Stimulated activated memory B cell treated with anti-CD40 and anti-IgM and Interleukin-4, amounts not matched to agents 10 μg/mL and 1 μg/mL and 100 μg/mL, for 72 hours (primary cell): ENCODE measurements at regions not wholly inside any gene's neighbourhood (a gene's known extent, or its start where the extent isn't known, plus 50 kb on each side); places are given as distances from the start of the nearest gene placed in this dataset.

Source experiments
- ATAC-seq: fragments of 150-1000 bp; cut with Tn5 transposase; 2 replicates; pipeline ENCODE4 v1.10.0; 2021
- H3K27ac Mint-ChIP-seq: one replicate; pipeline ENCODE4 v1.8.0; 2022; ENCODE audit warnings: mild to moderate bottlenecking, mixed read lengths
- H3K27me3 Mint-ChIP-seq: one replicate; pipeline ENCODE4 v1.8.0; 2022; ENCODE audit warnings: mixed read lengths
- H3K36me3 Mint-ChIP-seq: one replicate; pipeline ENCODE4 v1.8.0; 2022; ENCODE audit warnings: mixed read lengths
- H3K4me1 Mint-ChIP-seq: one replicate; pipeline ENCODE4 v1.8.0; 2022; ENCODE audit warnings: mixed read lengths
- H3K4me3 Mint-ChIP-seq: one replicate; pipeline ENCODE4 v1.8.0; 2022; ENCODE audit warnings: mild to moderate bottlenecking, moderate library complexity, mixed read lengths
- H3K9me3 Mint-ChIP-seq: one replicate; pipeline ENCODE4 v1.8.0; 2022; ENCODE audit warnings: mixed read lengths

DNA sequence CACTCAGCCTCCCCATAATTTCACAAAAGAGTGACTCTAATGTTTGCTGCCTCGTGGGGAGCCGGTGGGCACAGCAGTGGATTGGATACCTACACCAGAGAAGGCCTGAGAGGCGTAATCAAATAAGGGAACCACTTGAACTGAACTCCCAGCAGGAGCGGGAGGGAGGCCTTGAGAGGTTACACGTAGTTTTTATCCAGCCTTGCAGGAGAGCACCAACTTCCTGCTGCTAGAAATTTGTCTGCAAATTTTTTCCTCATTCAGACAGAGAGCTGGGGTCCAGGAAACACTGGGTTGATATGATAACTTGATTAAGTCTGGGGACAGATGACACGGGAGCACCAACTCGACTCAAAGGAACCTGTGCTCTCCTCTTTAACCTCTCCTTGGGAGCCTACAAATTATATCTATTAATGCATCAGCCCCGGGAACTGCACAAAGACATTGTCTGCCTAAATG, 69.8 kb downstream of the HES1 start:
- no peaks in the 10 kb centered on the region for H3K36me3 Mint-ChIP-seq
- H3K4me1 Mint-ChIP-seq, result peaks cover 14% of the 10 kb centered on the region
- H3K27ac Mint-ChIP-seq, result no peak overlapping the region
- peaks cover 39% of the 10 kb centered on the region for H3K27me3 Mint-ChIP-seq
- ATAC-seq, result no peak
- H3K9me3 Mint-ChIP-seq, result no peaks in the 10 kb centered on the region
- H3K4me3 Mint-ChIP-seq, result no peak overlapping the region

DNA sequence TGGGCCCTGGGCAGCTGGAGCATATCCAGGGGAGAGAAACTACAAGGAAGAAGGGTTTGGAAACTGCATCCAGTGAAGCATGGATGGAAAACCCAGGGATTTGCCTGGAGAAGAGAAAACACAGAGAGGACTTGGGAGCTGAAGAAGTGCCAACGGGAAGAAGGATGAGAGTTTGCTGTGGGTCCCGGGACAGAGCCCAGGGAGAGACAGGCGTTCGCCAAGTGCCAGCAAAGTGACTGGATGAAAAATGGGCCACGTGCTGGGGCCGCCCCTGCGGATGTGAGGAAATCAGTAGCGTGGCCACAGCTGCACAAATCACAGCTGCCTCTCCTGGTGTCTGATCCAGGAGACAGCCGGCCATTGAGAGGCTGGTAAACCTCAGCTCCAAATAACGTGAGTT, 70.4 kb downstream of the HES1 start:
- no peak for ATAC-seq
- no peaks in the 10 kb centered on the region for H3K9me3 Mint-ChIP-seq
- no peaks in the 10 kb centered on the region for H3K36me3 Mint-ChIP-seq
- peaks cover 14% of the 10 kb centered on the region for H3K4me1 Mint-ChIP-seq
- peaks cover 45% of the 10 kb centered on the region for H3K27me3 Mint-ChIP-seq
- H3K4me3 Mint-ChIP-seq, result no peak overlapping the region
- H3K27ac Mint-ChIP-seq, result no peak overlapping the region

DNA sequence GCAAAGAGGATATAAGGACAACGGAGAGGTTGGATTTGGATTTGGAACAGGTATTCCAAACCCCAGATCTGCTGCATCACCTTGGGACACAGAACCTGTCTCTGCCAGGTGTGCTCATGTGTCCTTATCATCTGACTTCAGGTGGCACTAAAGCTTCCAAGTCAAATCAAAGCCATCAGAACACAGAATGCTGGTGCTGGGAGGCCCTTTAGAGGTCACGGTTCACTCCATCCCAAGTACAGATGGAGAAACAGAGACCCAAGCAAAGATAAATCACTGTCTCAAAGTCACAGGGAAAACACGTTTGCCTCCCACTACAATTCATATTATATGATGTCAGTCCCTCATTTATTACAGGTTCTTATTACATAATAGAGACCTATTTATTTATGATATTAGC, 72.8 kb downstream of the HES1 start:
- no peak for ATAC-seq
- Mint-ChIP-seq H3K27me3 (peaks cover 53% of the 10 kb centered on the region), H3K36me3 (no peaks in the 10 kb centered on the region), H3K4me1 (peaks cover 8% of the 10 kb centered on the region), H3K27ac (no peak overlapping the region), H3K4me3 (no peak overlapping the region), H3K9me3 (no peaks in the 10 kb centered on the region)

DNA sequence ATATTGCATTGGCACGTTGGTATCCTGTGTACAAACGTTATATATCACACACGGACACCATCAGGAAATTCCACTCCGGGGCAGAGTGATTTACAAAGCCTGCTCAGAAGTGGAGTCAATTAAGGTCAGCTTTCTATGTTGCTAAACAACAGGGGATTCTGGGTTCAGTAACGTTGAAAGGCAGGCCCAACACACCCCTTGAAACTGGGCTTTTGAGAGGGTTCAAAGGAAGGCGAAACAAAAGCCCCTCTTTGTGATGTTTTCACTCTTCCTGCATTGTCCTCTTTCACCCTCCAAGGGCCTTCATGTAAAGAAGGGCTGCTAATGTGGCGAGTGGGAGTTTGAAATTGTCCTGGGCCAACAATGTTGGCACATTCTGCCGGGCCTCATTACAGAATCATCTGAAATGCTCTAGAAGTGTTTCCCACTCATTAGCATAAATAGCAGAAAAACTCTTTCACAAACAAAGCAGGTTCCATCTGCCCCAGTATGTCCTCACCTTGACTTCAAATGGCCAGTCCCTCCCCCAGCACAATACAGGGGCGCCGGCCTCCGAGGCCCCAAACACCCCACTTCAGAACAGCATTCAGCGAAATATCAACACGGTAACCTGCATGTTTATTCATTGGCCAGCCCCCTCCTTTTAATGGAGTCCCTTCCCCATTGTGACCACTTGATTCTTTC, 76.4 kb downstream of the HES1 start:
- Mint-ChIP-seq H3K4me3 (no peak overlapping the region), H3K9me3 (no peaks in the 10 kb centered on the region), H3K36me3 (no peaks in the 10 kb centered on the region), H3K4me1 (no peaks in the 10 kb centered on the region), H3K27me3 (peaks cover 32% of the 10 kb centered on the region), H3K27ac (no peak overlapping the region)
- ATAC-seq, result no peak

DNA sequence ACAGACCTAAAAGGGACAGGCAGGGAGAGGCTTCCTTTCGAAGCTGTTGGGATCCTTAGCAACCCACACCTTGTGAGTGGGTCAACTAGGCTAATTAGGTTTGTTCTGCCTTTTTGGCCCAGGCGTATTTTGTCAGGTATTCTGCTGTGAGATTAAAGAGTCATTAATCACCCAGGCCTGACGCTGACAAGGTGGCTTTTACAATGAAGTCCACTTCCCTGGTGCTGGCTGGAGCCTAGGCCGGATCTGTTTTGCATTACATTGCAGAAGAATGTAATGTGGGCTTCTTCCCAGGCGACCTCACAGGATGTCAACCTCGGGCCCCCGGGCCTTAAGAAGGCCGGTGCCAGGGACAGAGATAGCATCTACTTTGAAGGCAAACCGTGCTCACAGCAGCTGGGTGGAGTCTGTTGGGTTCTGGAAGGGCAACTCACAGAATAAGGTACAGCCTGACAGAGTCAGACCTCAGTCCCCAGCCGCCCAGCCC, 76.9 kb downstream of the HES1 start:
- Mint-ChIP-seq H3K9me3 (no peaks in the 10 kb centered on the region), H3K27me3 (peaks cover 30% of the 10 kb centered on the region), H3K4me3 (no peak overlapping the region), H3K36me3 (no peaks in the 10 kb centered on the region), H3K27ac (no peak overlapping the region), H3K4me1 (no peaks in the 10 kb centered on the region)
- no peak for ATAC-seq

DNA sequence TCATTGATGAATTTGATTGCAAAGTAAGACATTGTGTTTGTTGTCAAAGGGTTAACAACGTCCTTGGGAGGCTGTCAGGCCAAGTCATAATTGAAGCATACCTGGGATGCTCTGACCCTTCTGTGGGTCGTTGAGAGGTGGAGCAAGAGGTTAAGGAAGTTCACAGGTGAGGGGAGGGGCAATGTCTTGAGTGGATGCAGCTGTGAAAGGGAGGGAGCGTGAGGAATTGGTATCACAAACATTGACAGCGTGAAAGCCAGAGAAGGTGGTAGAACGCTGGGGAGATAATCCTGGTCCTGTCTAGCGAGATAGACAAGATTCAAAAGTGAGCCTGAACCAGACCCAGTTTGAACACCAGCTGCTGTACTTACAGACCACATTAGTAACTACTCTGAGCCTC, 79.4 kb downstream of the HES1 start:
- Mint-ChIP-seq H3K27ac (no peak overlapping the region), H3K4me1 (peaks cover 8% of the 10 kb centered on the region), H3K4me3 (no peak overlapping the region), H3K36me3 (no peaks in the 10 kb centered on the region), H3K9me3 (no peaks in the 10 kb centered on the region), H3K27me3 (peaks cover 40% of the 10 kb centered on the region)
- no peak for ATAC-seq

DNA sequence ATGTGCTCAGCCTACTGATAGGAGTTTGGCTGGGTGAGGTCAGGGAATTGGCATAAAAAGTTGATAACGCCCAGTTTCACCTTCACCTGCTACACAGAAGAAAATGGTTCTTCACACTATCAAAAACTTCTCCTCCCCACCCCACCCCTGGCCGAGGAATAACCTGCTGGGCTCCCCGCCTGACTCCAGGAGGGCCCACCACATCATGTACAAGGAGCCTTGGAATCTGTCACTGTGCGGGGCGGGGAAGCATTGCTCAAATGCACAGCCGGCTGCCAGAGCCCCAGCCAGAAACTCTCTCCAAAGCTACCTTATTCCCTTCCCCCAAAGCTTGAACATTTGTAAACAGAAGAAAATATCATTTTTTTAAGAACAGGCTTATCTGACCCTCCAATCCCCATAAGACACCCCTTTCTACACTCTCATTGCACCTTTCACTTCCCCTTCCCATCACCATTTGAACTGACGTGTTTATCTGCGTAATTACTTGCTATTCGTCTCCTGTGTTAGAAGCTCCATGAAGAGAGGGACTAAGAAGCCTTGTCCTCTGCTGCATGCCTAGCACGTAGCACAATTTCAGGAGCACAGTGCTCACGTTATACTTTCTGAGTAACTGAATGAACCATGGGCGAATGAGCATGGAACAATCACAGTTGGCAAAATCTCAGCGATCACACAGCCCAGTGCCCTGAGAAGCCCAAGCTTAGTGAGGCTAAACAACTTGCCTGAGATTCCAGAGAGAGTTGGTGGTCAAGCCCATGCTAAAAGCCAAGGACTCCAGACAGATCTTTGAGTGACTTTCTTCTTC, 82.9 kb downstream of the HES1 start:
- ATAC-seq, result peak; percentile 60
- no peak overlapping the region for H3K27ac Mint-ChIP-seq
- no peaks in the 10 kb centered on the region for H3K9me3 Mint-ChIP-seq
- no peaks in the 10 kb centered on the region for H3K36me3 Mint-ChIP-seq
- no peak overlapping the region for H3K4me3 Mint-ChIP-seq
- H3K27me3 Mint-ChIP-seq, result peaks cover 36% of the 10 kb centered on the region
- peaks cover 10% of the 10 kb centered on the region for H3K4me1 Mint-ChIP-seq

DNA sequence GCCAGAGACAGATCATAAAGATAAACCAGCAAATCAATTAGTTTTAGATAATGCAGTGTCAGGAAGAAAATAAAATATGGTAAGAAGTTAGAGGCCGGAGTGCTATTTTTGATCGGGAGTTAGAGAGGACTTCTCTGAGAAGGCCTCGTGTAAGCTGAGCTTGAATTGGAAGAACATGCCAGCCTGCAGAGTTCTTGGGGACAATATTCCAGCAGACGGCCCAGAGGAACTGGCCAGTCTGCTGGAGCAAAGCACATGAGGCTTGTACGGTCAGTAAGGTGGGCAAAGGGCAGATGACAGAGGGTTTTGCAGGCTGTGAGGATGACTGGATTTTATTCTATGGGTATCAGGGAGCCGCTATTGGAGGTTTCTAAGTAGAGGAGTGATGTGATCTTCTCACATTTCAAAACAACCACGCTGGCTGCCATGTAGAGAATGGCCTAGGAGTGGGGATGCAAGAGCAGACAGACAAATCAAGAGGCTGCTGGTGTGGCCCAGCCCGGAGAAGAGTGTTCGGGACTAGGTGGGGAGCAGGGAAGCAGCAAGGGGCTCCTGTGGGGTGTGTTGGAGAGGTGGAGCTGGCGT, 84.0 kb downstream of the HES1 start:
- Mint-ChIP-seq H3K9me3 (no peaks in the 10 kb centered on the region), H3K27me3 (peaks cover 47% of the 10 kb centered on the region), H3K27ac (no peak overlapping the region), H3K4me3 (no peak overlapping the region), H3K36me3 (no peaks in the 10 kb centered on the region), H3K4me1 (peaks cover 20% of the 10 kb centered on the region)
- no peak for ATAC-seq

DNA sequence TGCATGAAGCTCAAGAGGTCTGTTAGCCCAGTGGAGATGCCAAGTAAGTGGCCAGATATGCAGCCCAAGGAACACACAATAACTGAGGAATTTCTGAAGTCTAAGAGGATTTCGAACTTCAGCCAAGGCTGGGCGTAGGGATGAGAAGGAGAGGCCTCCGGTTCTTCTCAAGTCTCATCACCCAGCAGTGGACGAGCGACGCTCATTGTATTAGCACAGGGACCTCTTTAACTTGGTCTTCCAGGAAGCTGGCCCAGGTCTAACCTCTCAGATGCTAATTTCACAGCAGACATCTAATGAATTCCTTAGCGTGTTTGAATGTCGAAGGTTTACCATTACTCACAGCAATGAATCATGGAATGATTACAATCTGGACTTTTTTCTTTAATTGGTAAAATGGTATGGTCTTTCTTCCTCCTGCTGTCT, 85.0 kb downstream of the HES1 start:
- Mint-ChIP-seq H3K9me3 (no peaks in the 10 kb centered on the region), H3K36me3 (no peaks in the 10 kb centered on the region), H3K27ac (no peak overlapping the region), H3K27me3 (peaks cover 57% of the 10 kb centered on the region), H3K4me1 (peaks cover 20% of the 10 kb centered on the region), H3K4me3 (no peak overlapping the region)
- ATAC-seq, result no peak

DNA sequence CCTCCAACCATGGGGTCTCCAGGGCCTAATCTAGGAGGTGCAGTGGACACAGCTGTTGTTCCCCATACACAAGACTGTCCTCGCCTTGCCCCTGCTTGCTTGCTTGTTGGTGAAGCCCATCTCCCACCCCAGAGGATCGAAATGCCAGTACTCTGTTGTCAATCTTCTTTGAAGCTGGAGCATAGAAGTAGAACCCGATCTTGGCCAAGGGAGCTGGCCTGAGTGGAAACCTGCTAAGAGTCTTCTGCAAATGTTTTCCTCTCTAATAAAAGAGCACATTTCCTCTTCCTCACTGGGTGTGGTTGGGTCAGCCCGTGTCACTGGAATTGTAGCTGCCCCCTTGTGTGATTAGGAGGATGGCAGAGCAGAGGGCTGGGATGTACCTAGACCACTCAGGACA, 85.4 kb downstream of the HES1 start:
- Mint-ChIP-seq H3K27ac (no peak overlapping the region), H3K4me1 (peaks cover 20% of the 10 kb centered on the region), H3K9me3 (no peaks in the 10 kb centered on the region), H3K27me3 (peaks cover 61% of the 10 kb centered on the region), H3K36me3 (no peaks in the 10 kb centered on the region), H3K4me3 (no peak overlapping the region)
- no peak for ATAC-seq

DNA sequence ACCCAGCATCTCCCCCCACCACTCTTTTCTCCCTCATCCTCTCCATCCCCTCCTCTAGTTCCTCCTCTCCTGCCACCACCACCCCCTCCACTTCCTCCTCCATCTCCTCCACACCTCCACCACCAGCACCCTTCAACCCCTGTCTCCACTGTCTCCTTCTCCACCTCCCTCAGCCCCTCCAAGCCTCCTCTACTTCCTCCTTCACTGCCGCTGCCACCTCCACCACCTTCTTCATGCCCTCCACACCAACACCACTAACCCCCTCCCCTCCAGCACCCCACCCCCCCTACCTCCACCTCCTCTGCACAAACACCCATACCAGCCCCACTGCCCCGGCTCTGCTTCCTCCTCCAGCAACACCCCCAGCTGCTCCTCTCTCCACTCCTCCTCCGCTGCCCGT, 88.0 kb downstream of the HES1 start:
- Mint-ChIP-seq H3K4me3 (no peak overlapping the region), H3K27ac (no peak overlapping the region), H3K27me3 (peaks cover 66% of the 10 kb centered on the region), H3K9me3 (no peaks in the 10 kb centered on the region), H3K36me3 (no peaks in the 10 kb centered on the region), H3K4me1 (peaks cover 16% of the 10 kb centered on the region)
- ATAC-seq, result no peak

DNA sequence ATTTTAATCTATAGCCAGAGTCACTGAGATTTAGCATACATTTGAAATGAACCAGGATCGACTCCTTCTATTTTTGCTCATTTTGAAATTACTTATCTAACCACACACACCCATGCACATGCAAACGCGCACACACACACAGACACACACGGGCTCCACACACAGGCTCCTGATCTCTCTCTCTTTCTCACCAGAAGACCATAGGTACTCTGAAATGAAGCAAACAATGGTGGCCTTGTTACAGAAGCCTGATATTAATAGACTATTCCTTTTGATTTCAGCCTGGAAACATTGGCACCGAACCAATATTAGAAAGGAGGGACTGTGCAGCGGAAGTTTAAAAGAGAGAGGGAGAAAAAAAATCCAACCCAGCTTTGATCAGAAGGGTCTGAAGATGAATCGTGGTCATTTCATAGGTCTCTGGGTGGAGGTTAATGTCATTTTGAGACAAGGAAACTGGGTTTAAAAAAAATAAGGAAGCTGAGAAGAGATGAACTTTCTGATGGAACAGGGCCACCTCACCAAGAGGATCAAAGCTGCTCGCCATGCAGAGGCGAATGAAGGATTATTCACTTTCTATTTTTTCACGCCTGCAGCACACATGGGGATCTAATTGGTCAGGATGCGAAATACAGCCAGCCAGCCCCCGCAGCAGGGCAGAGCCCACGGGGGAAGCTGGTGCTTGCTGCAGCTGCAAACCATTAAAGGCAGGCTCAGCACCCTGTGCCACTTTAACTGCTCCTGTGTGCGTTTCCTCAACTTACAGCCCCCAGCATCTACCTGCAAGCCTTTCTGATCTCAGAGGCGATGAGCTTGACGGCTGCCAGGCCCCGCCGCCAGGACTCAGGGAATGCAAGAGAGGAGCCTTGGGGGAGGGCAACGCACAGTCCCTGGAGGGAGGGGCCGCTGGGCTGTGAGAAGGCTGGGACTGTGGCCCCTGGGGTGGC, 88.8 kb downstream of the HES1 start:
- Mint-ChIP-seq H3K4me3 (no peak overlapping the region), H3K36me3 (no peaks in the 10 kb centered on the region), H3K27me3 (peaks cover 68% of the 10 kb centered on the region), H3K27ac (no peak overlapping the region), H3K9me3 (no peaks in the 10 kb centered on the region), H3K4me1 (peaks cover 13% of the 10 kb centered on the region)
- ATAC-seq, result no peak

DNA sequence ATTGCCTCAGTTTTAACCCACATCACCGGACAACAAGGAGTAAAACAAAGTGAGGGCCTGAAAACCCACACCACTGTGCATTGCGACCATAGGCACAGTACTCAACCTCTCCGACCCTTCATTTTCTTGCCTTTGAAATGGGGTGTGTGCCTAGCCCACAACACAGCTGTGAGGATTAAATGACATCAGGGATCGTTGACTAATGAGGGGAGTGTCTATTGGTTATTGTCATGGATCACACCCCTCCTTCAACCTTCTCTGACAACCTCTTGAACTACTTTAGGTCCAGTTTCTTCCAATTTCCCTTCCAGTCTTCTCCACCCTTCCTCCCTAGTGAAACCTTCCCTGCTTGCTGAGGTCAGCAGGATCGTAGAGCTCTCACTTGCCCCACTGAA, 89.5 kb downstream of the HES1 start:
- Mint-ChIP-seq H3K9me3 (no peaks in the 10 kb centered on the region), H3K27ac (no peak overlapping the region), H3K27me3 (peaks cover 66% of the 10 kb centered on the region), H3K4me1 (peaks cover 13% of the 10 kb centered on the region), H3K36me3 (no peaks in the 10 kb centered on the region), H3K4me3 (no peak overlapping the region)
- no peak for ATAC-seq

DNA sequence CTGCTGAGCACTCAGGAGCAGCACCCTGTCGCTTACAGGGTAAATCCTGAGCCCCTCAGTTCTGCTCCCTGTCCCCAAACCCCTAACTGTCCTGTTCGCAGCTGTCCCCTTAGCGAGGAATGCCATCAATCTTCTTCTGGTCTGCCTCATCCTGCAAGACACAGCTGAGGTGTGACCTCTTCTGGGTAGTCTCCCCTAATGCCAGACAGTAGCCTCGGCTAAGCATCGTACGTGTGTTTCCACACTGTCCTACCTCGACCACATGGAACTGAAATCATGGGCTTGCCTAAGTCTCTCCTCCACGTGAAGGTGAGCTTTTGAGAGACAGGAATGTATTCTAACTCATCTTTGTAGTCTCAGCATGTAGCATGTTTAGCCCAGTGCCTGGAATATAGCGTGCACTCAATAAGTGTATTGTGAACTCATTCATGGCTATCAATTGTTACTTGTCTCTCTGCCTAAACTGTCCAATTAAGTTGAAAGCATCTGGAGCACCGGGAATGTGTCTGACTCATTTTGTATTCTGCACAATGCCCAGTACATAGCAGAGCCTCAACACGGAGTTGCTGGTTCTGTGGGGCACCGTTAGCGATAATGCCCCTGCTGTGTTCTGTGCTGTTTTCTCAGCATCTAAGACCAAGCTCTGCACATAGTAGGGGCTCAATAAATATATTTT, 90.2 kb downstream of the HES1 start:
- ATAC-seq, result no peak
- no peaks in the 10 kb centered on the region for H3K9me3 Mint-ChIP-seq
- peaks cover 59% of the 10 kb centered on the region for H3K27me3 Mint-ChIP-seq
- H3K36me3 Mint-ChIP-seq, result no peaks in the 10 kb centered on the region
- H3K4me1 Mint-ChIP-seq, result peaks cover 13% of the 10 kb centered on the region
- H3K4me3 Mint-ChIP-seq, result no peak overlapping the region
- H3K27ac Mint-ChIP-seq, result no peak overlapping the region
